Ishikawa (cell line): ENCODE measurements at regions not wholly inside any gene's neighbourhood (a gene's known extent, or its start where the extent isn't known, plus 50 kb on each side); places are given as distances from the start of the nearest gene placed in this dataset.

Experiments
- CREB1 ChIP-seq: IDR thresholded peaks from 2 replicates; pipeline ENCODE4 v1.6.1; 2012; ENCODE audit warnings: low read depth
- TEAD4 ChIP-seq: IDR thresholded peaks from 2 replicates; pipeline ENCODE4 v1.6.1; 2012
- TF ChIP-seq, protein P1 (sequence below): IDR thresholded peaks from 2 replicates; pipeline ENCODE4 v1.6.1; 2012; ENCODE audit warnings: low read depth, mild to moderate bottlenecking

- TF ChIP-seq TEAD4, result no peak
- TF ChIP-seq CREB1, result no peak
- TF ChIP-seq, protein P1, sequence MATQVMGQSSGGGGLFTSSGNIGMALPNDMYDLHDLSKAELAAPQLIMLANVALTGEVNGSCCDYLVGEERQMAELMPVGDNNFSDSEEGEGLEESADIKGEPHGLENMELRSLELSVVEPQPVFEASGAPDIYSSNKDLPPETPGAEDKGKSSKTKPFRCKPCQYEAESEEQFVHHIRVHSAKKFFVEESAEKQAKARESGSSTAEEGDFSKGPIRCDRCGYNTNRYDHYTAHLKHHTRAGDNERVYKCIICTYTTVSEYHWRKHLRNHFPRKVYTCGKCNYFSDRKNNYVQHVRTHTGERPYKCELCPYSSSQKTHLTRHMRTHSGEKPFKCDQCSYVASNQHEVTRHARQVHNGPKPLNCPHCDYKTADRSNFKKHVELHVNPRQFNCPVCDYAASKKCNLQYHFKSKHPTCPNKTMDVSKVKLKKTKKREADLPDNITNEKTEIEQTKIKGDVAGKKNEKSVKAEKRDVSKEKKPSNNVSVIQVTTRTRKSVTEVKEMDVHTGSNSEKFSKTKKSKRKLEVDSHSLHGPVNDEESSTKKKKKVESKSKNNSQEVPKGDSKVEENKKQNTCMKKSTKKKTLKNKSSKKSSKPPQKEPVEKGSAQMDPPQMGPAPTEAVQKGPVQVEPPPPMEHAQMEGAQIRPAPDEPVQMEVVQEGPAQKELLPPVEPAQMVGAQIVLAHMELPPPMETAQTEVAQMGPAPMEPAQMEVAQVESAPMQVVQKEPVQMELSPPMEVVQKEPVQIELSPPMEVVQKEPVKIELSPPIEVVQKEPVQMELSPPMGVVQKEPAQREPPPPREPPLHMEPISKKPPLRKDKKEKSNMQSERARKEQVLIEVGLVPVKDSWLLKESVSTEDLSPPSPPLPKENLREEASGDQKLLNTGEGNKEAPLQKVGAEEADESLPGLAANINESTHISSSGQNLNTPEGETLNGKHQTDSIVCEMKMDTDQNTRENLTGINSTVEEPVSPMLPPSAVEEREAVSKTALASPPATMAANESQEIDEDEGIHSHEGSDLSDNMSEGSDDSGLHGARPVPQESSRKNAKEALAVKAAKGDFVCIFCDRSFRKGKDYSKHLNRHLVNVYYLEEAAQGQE, result no peak
Observed at GRCh38 chr4:160319868-160320260, 1217.0 kb downstream of the RAPGEF2 start.
